K562 (cell line): ENCODE measurements at regions not wholly inside any gene's neighbourhood (a gene's known extent, or its start where the extent isn't known, plus 50 kb on each side); places are given as distances from the start of the nearest gene placed in this dataset.

Source experiments
- TF ChIP-seq, protein P1 (sequence below): fragments of 450-650 bp; formaldehyde crosslinking; IDR thresholded peaks from 2 replicates; pipeline ENCODE4 v1.4.0; 2022; ENCODE audit warnings: missing genetic modification characterization
- TF ChIP-seq, protein P2 (sequence below), 3 experiments: IDR thresholded peaks in 2 of 3; conservative IDR thresholded peaks in 1 of 3; 2 replicates each; pipeline ENCODE4 v1.5.1; 2011 to 2012; ENCODE audit warnings: low read length in 3 of 3, mild to moderate bottlenecking in 3 of 3, control low read depth in 2 of 3, improper control_type of control experiment in 1 of 3, inconsistent platforms in 1 of 3, low read depth in 1 of 3, mixed read lengths in 1 of 3, moderate library complexity in 1 of 3; ENCODE audit not compliant: insufficient read depth in 2 of 3
- TF ChIP-seq, protein P3 (sequence below): sonication (generic); formaldehyde crosslinking; IDR thresholded peaks from 2 replicates; pipeline ENCODE4 v1.8.1; 2022; ENCODE audit warnings: missing genetic modification reagents

DNA sequence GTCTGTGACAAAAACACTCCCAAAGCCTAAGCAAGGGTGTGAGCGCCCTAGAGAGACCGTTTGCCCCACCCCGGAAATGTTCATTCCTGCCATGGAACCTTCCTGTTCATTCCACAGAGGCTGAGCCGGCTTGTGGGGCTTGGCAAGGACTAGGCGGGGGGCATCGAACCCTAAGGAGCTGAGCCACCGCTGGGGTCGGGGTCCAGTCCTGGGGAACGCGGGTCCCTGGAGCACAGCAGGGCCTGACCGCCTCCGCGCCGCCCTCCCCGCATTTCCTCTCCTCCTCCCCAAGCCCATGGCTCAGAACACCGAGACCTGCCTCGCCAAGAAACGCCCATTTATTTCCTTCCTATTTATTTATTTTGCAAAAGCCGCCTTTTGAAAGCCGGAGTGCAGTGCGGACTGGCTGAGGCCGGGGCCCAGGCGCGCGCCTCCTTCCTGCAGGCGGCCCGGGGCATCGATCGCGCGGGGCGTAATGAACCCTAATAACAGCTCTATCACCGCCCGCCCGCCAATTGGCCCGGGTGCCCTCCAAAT, 228.9 kb upstream of the IRX4 start:
- TF ChIP-seq, protein P1, sequence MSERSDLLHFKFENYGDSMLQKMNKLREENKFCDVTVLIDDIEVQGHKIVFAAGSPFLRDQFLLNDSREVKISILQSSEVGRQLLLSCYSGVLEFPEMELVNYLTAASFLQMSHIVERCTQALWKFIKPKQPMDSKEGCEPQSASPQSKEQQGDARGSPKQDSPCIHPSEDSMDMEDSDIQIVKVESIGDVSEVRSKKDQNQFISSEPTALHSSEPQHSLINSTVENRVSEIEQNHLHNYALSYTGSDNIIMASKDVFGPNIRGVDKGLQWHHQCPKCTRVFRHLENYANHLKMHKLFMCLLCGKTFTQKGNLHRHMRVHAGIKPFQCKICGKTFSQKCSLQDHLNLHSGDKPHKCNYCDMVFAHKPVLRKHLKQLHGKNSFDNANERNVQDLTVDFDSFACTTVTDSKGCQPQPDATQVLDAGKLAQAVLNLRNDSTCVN (CRISPR knock-in tag): no peak
- TF ChIP-seq, protein P2, sequence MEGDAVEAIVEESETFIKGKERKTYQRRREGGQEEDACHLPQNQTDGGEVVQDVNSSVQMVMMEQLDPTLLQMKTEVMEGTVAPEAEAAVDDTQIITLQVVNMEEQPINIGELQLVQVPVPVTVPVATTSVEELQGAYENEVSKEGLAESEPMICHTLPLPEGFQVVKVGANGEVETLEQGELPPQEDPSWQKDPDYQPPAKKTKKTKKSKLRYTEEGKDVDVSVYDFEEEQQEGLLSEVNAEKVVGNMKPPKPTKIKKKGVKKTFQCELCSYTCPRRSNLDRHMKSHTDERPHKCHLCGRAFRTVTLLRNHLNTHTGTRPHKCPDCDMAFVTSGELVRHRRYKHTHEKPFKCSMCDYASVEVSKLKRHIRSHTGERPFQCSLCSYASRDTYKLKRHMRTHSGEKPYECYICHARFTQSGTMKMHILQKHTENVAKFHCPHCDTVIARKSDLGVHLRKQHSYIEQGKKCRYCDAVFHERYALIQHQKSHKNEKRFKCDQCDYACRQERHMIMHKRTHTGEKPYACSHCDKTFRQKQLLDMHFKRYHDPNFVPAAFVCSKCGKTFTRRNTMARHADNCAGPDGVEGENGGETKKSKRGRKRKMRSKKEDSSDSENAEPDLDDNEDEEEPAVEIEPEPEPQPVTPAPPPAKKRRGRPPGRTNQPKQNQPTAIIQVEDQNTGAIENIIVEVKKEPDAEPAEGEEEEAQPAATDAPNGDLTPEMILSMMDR (IDR thresholded peaks at IDR 0.05 in 2 of 3, conservative IDR thresholded peaks at IDR 0.05 in 1 of 3; ENCODE audit: insufficient read depth in 2 of 3, low read depth in 1 of 3, low read length in 3 of 3): no peak
- TF ChIP-seq, protein P3, sequence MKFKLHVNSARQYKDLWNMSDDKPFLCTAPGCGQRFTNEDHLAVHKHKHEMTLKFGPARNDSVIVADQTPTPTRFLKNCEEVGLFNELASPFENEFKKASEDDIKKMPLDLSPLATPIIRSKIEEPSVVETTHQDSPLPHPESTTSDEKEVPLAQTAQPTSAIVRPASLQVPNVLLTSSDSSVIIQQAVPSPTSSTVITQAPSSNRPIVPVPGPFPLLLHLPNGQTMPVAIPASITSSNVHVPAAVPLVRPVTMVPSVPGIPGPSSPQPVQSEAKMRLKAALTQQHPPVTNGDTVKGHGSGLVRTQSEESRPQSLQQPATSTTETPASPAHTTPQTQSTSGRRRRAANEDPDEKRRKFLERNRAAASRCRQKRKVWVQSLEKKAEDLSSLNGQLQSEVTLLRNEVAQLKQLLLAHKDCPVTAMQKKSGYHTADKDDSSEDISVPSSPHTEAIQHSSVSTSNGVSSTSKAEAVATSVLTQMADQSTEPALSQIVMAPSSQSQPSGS (CRISPR knock-in tag): no peak
